Endodermal cell (in vitro differentiated cells): ENCODE measurements at regions not wholly inside any gene's neighbourhood (a gene's known extent, or its start where the extent isn't known, plus 50 kb on each side); places are given as distances from the start of the nearest gene placed in this dataset.
A peak's percentile ranks its signal among the peaks of the same experiment; 100 is the strongest.
"Not testable (repeated sequence)": the region's sequence is repeated elsewhere in the genome, so short reads cannot be mapped to it uniquely, and the experiment has no call there.

Experiments used
- DNase-seq: peaks from one replicate; pipeline ENCODE4 v3.0.0-alpha.2; 2017
- H3K27ac ChIP-seq: 2 replicates; pipeline ENCODE4 v1.5.1; 2013; ENCODE audit warnings: mild to moderate bottlenecking, low read depth, low read length, moderate library complexity
- H3K27me3 ChIP-seq: 2 replicates; pipeline ENCODE4 v1.6.1; 2013; ENCODE audit warnings: mild to moderate bottlenecking, low read length, moderate library complexity; ENCODE audit not compliant: insufficient read depth, control insufficient read depth, poor library complexity, severe bottlenecking
- H3K36me3 ChIP-seq: 2 replicates; pipeline ENCODE4 v1.7.0; 2013; ENCODE audit warnings: mild to moderate bottlenecking, low read length, moderate library complexity; ENCODE audit not compliant: control insufficient read depth, insufficient read depth
- H3K4me1 ChIP-seq: one replicate; pipeline ENCODE4 v1.7.0; 2013; ENCODE audit warnings: low read length; ENCODE audit not compliant: control insufficient read depth, insufficient read depth
- H3K4me3 ChIP-seq: 2 replicates; pipeline ENCODE4 v1.5.1; 2013; ENCODE audit warnings: mild to moderate bottlenecking, low read length, moderate library complexity
- H3K9ac ChIP-seq: 2 replicates; pipeline ENCODE4 v1.6.1; 2013; ENCODE audit warnings: mild to moderate bottlenecking, low read length, moderate library complexity; ENCODE audit not compliant: poor library complexity, severe bottlenecking; ENCODE audit errors: extremely low read depth
- H3K9me3 ChIP-seq: 2 replicates; pipeline ENCODE4 v1.6.1; 2013; ENCODE audit warnings: mild to moderate bottlenecking, low read length, moderate library complexity; ENCODE audit not compliant: control insufficient read depth
- H3K27ac Mint-ChIP-seq: 2 replicates; pipeline ENCODE4 v1.8.0; 2020; ENCODE audit warnings: mixed read lengths
- H3K27me3 Mint-ChIP-seq: 2 replicates; pipeline ENCODE4 v1.8.0; 2021; ENCODE audit warnings: mild to moderate bottlenecking, mixed read lengths; ENCODE audit not compliant: insufficient read depth
- H3K36me3 Mint-ChIP-seq: 2 replicates; pipeline ENCODE4 v1.8.0; 2020; ENCODE audit warnings: low read depth, mixed read lengths
- H3K4me1 Mint-ChIP-seq: 2 replicates; pipeline ENCODE4 v1.8.0; 2020; ENCODE audit warnings: mixed read lengths
- H3K4me3 Mint-ChIP-seq: 2 replicates; pipeline ENCODE4 v1.8.0; 2020; ENCODE audit warnings: mild to moderate bottlenecking, moderate library complexity, mixed read lengths
- H3K9me3 Mint-ChIP-seq: 2 replicates; pipeline ENCODE4 v1.8.0; 2020; ENCODE audit warnings: mild to moderate bottlenecking, mixed read lengths
- WGBS, 2 experiments: methylation state at CpG; one replicate each; pipeline versions ENCODE4 v1.1.5 to v1.1.7; 2013; ENCODE audit warnings: missing lambda C conversion rate in 2 of 2, mixed read lengths in 1 of 2; ENCODE audit not compliant: insufficient coverage in 1 of 2, insufficient read length in 1 of 2; 5-methylcytosine and 5-hydroxymethylcytosine counted together
- TF ChIP-seq, protein P1 (sequence below): fragments of 200-600 bp; sonication (generic); conservative IDR thresholded peaks from 2 replicates; pipeline ENCODE4 v1.5.0; 2021; ENCODE audit warnings: antibody characterized with exemption, mild to moderate bottlenecking

DNA sequence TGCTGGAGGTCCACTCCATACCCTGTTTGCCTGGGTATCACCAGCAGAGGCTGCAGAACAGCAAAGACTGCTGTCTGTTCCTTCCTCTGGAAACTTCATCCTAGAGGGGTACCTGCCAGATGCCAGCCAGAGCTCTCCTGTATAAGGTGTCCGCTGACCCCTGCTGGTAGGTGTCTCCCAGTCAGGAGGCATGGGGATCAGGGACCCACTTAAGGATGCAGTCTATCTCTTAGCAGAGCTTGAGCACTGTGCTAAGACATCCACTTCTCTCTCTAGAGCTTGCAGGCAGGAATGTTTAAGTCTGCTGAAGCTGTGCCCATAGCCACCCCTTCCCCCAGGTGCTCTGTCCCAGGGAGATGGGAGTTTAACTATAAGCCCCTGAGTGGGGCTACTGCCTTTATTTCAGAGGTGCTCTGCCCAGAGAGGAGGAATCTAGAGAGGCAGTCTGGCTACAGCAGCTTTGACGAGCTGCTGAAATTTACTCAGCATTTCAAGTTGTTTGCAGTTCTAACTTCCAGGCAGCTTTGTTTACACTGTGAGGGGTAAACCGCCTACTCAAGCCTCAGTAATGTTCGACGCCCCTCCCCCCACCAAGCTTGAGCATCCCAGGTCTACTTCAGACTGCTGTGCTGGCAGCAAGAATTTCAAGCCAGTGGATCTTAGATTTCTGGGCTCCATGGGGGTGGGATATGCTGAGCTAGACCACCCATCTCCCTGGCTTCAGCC lies 74.5 kb upstream of the GORAB start:
- not testable (repeated sequence) for H3K9ac ChIP-seq, H3K27me3 Mint-ChIP-seq, H3K27me3 ChIP-seq, H3K4me1 ChIP-seq, H3K27ac ChIP-seq, H3K36me3 Mint-ChIP-seq, H3K27ac Mint-ChIP-seq, H3K4me3 Mint-ChIP-seq, H3K4me1 Mint-ChIP-seq, H3K36me3 ChIP-seq, H3K4me3 ChIP-seq
- peaks cover 15% of the 10 kb centered on the region for H3K9me3 ChIP-seq
- WGBS, 2 experiments, result 59 to 86% methylated on average over 1 to 5 of the region's 5 CpGs
- peaks cover 42% of the 10 kb centered on the region for H3K9me3 Mint-ChIP-seq
- DNase-seq, result peak; percentile 82
- TF ChIP-seq, protein P1, sequence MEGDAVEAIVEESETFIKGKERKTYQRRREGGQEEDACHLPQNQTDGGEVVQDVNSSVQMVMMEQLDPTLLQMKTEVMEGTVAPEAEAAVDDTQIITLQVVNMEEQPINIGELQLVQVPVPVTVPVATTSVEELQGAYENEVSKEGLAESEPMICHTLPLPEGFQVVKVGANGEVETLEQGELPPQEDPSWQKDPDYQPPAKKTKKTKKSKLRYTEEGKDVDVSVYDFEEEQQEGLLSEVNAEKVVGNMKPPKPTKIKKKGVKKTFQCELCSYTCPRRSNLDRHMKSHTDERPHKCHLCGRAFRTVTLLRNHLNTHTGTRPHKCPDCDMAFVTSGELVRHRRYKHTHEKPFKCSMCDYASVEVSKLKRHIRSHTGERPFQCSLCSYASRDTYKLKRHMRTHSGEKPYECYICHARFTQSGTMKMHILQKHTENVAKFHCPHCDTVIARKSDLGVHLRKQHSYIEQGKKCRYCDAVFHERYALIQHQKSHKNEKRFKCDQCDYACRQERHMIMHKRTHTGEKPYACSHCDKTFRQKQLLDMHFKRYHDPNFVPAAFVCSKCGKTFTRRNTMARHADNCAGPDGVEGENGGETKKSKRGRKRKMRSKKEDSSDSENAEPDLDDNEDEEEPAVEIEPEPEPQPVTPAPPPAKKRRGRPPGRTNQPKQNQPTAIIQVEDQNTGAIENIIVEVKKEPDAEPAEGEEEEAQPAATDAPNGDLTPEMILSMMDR, result peak; percentile 60

DNA sequence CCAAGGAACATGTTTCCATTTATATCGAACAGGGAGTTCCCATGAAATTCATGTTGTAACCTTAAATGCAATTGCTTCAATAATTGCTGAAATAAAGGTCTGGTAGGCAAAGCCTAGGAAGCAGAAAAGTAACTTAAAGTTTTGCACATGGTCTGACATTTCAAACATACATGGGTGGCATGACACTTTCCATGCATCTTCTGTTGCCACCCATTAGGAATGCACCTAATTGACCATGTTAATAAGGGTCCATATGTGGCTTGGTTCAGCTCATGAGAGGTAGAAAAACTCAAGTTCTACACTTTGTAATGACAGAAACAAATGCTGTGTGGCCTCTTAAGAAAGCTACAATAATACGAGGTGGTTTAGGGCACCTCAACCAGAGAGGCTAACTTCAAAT lies 72.0 kb upstream of the GORAB start:
- Histone ChIP-seq H3K9me3 (peaks cover 15% of the 10 kb centered on the region), H3K4me3 (no peak overlapping the region), H3K36me3 (no peaks in the 10 kb centered on the region), H3K27ac (no peak overlapping the region), H3K9ac (no peak overlapping the region), H3K4me1 (no peaks in the 10 kb centered on the region), H3K27me3 (no peaks in the 10 kb centered on the region)
- Mint-ChIP-seq H3K4me3 (no peak overlapping the region), H3K27ac (no peak overlapping the region), H3K4me1 (no peaks in the 10 kb centered on the region), H3K36me3 (peaks cover under 1% of the 10 kb centered on the region), H3K9me3 (peaks cover 46% of the 10 kb centered on the region), H3K27me3 (no peaks in the 10 kb centered on the region)
- 0% methylated on average over 1 of the region's 2 CpGs; no CpG with 5 or more reads in 1 of the 2 experiments for WGBS, 2 experiments
- TF ChIP-seq, protein P1, result no peak
- no peak for DNase-seq

DNA sequence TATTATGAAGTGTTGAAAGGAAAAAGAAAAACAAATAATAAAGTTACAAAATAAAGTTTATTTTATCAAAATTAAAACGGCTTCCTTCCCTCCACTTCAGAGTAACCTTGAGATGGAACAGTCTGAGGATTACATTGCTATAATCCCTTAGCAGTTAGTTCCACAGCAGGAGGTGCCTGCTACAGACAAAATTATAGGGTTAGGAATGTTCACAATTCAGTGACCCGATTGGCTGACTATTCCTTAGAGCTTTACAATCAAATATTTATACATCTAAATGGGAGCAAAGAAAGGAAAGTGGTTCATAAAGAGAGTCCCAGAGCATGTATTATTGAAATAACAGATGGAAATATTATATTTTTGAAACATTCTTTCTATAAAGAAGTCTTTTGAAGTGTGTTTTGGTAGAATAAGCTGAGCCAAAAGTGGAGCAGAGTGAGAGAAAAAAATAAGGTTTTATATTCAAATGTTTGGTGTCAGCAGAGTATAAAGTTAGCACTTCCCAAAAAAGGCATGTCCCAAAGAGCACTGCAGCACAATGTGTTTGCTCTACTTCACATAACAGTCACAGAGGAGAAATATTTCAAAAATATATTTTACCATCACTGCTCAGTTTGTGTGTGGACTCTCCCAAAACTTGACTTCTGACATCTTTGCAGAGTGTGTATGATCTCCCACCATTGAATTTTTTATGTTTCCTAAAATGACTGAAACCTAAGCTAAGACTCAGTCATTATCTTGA lies 71.4 kb upstream of the GORAB start:
- no peaks in the 10 kb centered on the region for H3K36me3 ChIP-seq
- H3K27ac ChIP-seq, result no peak overlapping the region
- TF ChIP-seq, protein P1, result no peak
- 83% methylated on average over 1 of the region's 2 CpGs; no CpG with 5 or more reads in 1 of the 2 experiments for WGBS, 2 experiments
- peaks cover 42% of the 10 kb centered on the region for H3K9me3 Mint-ChIP-seq
- H3K4me3 ChIP-seq, result no peak overlapping the region
- peaks cover 15% of the 10 kb centered on the region for H3K9me3 ChIP-seq
- H3K9ac ChIP-seq, result no peak overlapping the region
- H3K36me3 Mint-ChIP-seq, result no peaks in the 10 kb centered on the region
- DNase-seq, result no peak
- H3K4me3 Mint-ChIP-seq, result no peak overlapping the region
- H3K27ac Mint-ChIP-seq, result no peak overlapping the region
- H3K27me3 Mint-ChIP-seq, result no peaks in the 10 kb centered on the region
- no peaks in the 10 kb centered on the region for H3K27me3 ChIP-seq
- H3K4me1 Mint-ChIP-seq, result no peaks in the 10 kb centered on the region
- H3K4me1 ChIP-seq, result no peaks in the 10 kb centered on the region
